Endodermal cell (in vitro differentiated cells): ENCODE measurements at regions not wholly inside any gene's neighbourhood (a gene's known extent, or its start where the extent isn't known, plus 50 kb on each side); places are given as distances from the start of the nearest gene placed in this dataset.

ENCODE experiments used
- DNase-seq: peaks from one replicate; pipeline ENCODE4 v3.0.0-alpha.2; 2017
- H3K27ac ChIP-seq: 2 replicates; pipeline ENCODE4 v1.5.1; 2013; ENCODE audit warnings: mild to moderate bottlenecking, low read depth, low read length, moderate library complexity
- H3K27me3 ChIP-seq: 2 replicates; pipeline ENCODE4 v1.6.1; 2013; ENCODE audit warnings: mild to moderate bottlenecking, low read length, moderate library complexity; ENCODE audit not compliant: insufficient read depth, control insufficient read depth, poor library complexity, severe bottlenecking
- H3K36me3 ChIP-seq: 2 replicates; pipeline ENCODE4 v1.7.0; 2013; ENCODE audit warnings: mild to moderate bottlenecking, low read length, moderate library complexity; ENCODE audit not compliant: control insufficient read depth, insufficient read depth
- H3K4me1 ChIP-seq: one replicate; pipeline ENCODE4 v1.7.0; 2013; ENCODE audit warnings: low read length; ENCODE audit not compliant: control insufficient read depth, insufficient read depth
- H3K4me3 ChIP-seq: 2 replicates; pipeline ENCODE4 v1.5.1; 2013; ENCODE audit warnings: mild to moderate bottlenecking, low read length, moderate library complexity
- H3K9ac ChIP-seq: 2 replicates; pipeline ENCODE4 v1.6.1; 2013; ENCODE audit warnings: mild to moderate bottlenecking, low read length, moderate library complexity; ENCODE audit not compliant: poor library complexity, severe bottlenecking; ENCODE audit errors: extremely low read depth
- H3K9me3 ChIP-seq: 2 replicates; pipeline ENCODE4 v1.6.1; 2013; ENCODE audit warnings: mild to moderate bottlenecking, low read length, moderate library complexity; ENCODE audit not compliant: control insufficient read depth
- H3K27ac Mint-ChIP-seq: 2 replicates; pipeline ENCODE4 v1.8.0; 2020; ENCODE audit warnings: mixed read lengths
- H3K27me3 Mint-ChIP-seq: 2 replicates; pipeline ENCODE4 v1.8.0; 2021; ENCODE audit warnings: mild to moderate bottlenecking, mixed read lengths; ENCODE audit not compliant: insufficient read depth
- H3K36me3 Mint-ChIP-seq: 2 replicates; pipeline ENCODE4 v1.8.0; 2020; ENCODE audit warnings: low read depth, mixed read lengths
- H3K4me1 Mint-ChIP-seq: 2 replicates; pipeline ENCODE4 v1.8.0; 2020; ENCODE audit warnings: mixed read lengths
- H3K4me3 Mint-ChIP-seq: 2 replicates; pipeline ENCODE4 v1.8.0; 2020; ENCODE audit warnings: mild to moderate bottlenecking, moderate library complexity, mixed read lengths
- H3K9me3 Mint-ChIP-seq: 2 replicates; pipeline ENCODE4 v1.8.0; 2020; ENCODE audit warnings: mild to moderate bottlenecking, mixed read lengths
- CTCF ChIP-seq: fragments of 200-600 bp; sonication (generic); conservative IDR thresholded peaks from 2 replicates; pipeline ENCODE4 v1.5.0; 2021; ENCODE audit warnings: antibody characterized with exemption, mild to moderate bottlenecking
- WGBS, 2 experiments: methylation state at CpG; one replicate each; pipeline versions ENCODE4 v1.1.5 to v1.1.7; 2013; ENCODE audit warnings: missing lambda C conversion rate in 2 of 2, mixed read lengths in 1 of 2; ENCODE audit not compliant: insufficient coverage in 1 of 2, insufficient read length in 1 of 2; 5-methylcytosine and 5-hydroxymethylcytosine counted together

- H3K27ac ChIP-seq = no peak overlapping the region
- no peaks in the 10 kb centered on the region for H3K36me3 ChIP-seq
- H3K27me3 ChIP-seq = no peaks in the 10 kb centered on the region
- H3K4me1 Mint-ChIP-seq = peaks cover 48% of the 10 kb centered on the region
- no peak overlapping the region for H3K4me3 ChIP-seq
- H3K27ac Mint-ChIP-seq = no peak overlapping the region
- 69 to 73% methylated on average over 3 to 5 of the region's 5 CpGs for WGBS, 2 experiments
- H3K27me3 Mint-ChIP-seq = peaks cover 5% of the 10 kb centered on the region
- H3K9me3 ChIP-seq = peaks cover 5% of the 10 kb centered on the region
- TF ChIP-seq CTCF = no peak
- no peak for DNase-seq
- H3K9me3 Mint-ChIP-seq = peaks cover 23% of the 10 kb centered on the region
- H3K9ac ChIP-seq = no peak overlapping the region
- no peak overlapping the region for H3K4me3 Mint-ChIP-seq
- H3K36me3 Mint-ChIP-seq = peaks cover 2% of the 10 kb centered on the region
- H3K4me1 ChIP-seq = peaks cover 8% of the 10 kb centered on the region
Observed at GRCh38 chr4:78722320-78722719, 53.8 kb upstream of the BMP2K start.

- TF ChIP-seq CTCF = no peak
- Histone ChIP-seq H3K4me3 (no peak overlapping the region), H3K27ac (no peak overlapping the region), H3K27me3 (no peaks in the 10 kb centered on the region), H3K36me3 (no peaks in the 10 kb centered on the region), H3K9me3 (peaks cover 5% of the 10 kb centered on the region), H3K4me1 (peaks cover 8% of the 10 kb centered on the region), H3K9ac (no peak overlapping the region)
- Mint-ChIP-seq H3K36me3 (peaks cover 2% of the 10 kb centered on the region), H3K4me1 (peaks cover 44% of the 10 kb centered on the region), H3K4me3 (no peak overlapping the region), H3K27ac (no peak overlapping the region), H3K9me3 (peaks cover 21% of the 10 kb centered on the region), H3K27me3 (peaks cover 5% of the 10 kb centered on the region)
- DNase-seq = no peak
Observed at GRCh38 chr4:78722878-78723277, 53.3 kb upstream of the BMP2K start.
